ENCODE measurements at regions not wholly inside any gene's neighbourhood (a gene's known extent, or its start where the extent isn't known, plus 50 kb on each side); places are given as distances from the start of the nearest gene placed in this dataset.

DNA sequence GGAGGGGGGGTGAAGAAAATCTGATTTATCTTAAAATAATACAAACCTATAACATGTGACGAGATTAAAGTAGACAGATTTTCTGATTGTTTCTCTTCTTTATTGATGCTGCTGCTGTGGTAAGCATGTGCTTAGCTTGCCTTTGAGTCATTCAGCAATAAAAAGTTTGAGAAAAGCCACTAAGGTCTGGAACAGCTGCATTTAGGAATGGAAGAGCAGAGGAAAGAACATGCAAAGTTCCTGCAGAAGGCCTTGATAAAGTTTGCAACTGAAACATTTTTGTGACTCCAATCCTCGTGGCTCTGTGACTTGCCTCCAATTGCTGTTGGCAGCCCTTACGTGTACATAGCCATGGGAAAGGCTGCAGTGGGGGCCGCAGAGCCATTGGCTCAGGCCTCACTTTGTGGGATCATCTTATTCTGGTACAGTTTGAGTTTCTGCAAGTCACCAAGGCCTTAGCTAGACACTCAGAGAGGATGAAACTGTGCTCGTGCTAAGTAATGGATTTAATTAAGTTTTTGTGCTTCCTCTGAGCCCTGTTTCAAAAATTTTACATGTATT lies 370.2 kb downstream of the AASDHPPT start:
- POLR2A ChIA-PET, result no interaction called here
- H3K4me1 ChIP-seq (ENCODE audit: control extremely low read depth in 1 of 4, control insufficient read depth in 4 of 4, insufficient read depth in 4 of 4, low read length in 3 of 4), result no peaks in the 10 kb centered on the region
- H3K4me3 ChIP-seq (ENCODE audit: control insufficient read depth in 1 of 7, extremely low read depth in 1 of 7, insufficient read depth in 4 of 7, low read depth in 2 of 7, low read length in 6 of 7), result no peak overlapping the region
- no peaks in the 10 kb centered on the region for H3K27me3 ChIP-seq (replicated peaks in 2 of 5; ENCODE audit: control insufficient read depth in 4 of 5, insufficient read depth in 5 of 5, low read length in 4 of 5)
- CTCF ChIA-PET, result no interaction called here
- WGBS (ENCODE audit: insufficient coverage), result 72% methylated on average over 2 of the region's 5 CpGs
- no peaks in the 10 kb centered on the region for H3K36me3 ChIP-seq (ENCODE audit: control insufficient read depth in 4 of 4, insufficient read depth in 4 of 4, low read length in 3 of 4)
- no peak for DNase-seq
- H3K9me3 ChIP-seq (ENCODE audit: control extremely low read depth in 1 of 5, control insufficient read depth in 4 of 5, insufficient read depth in 2 of 5, low read depth in 1 of 5, low read length in 4 of 5), result peaks cover 0 to 3% (median 0%) of the 10 kb centered on the region in 5 experiments
- H3K27ac ChIP-seq (ENCODE audit: insufficient read depth in 1 of 2, low read depth in 1 of 2, low read length in 2 of 2, poor library complexity in 1 of 2, severe bottlenecking in 2 of 2), result no peak overlapping the region

DNA sequence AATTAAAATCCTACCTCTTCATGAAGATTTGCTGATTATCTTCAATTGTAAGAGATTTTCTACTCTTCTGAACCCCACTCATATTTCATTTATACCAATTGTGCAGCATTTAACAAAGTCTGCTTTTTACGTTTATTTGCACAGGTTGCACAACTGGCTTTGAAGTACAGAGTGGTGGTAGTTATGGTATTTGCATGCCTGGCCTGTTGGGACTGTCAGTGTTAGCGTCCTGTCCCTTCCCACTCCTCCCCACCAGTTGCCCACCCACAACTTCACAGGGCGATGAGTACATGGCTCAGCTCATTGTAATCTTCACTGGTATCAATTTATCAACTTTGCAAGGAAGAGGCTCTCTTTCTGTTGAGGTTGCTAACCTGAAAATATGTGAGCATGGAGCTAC lies 372.3 kb downstream of the AASDHPPT start:
- ChIA-PET POLR2A (no interaction called here), CTCF (no interaction called here)
- H3K27ac ChIP-seq (ENCODE audit: insufficient read depth in 1 of 2, low read depth in 1 of 2, low read length in 2 of 2, poor library complexity in 1 of 2, severe bottlenecking in 2 of 2), result no peak overlapping the region
- 100% methylated on average over 1 of the region's 3 CpGs for WGBS (ENCODE audit: insufficient coverage)
- H3K36me3 ChIP-seq (ENCODE audit: control insufficient read depth in 4 of 4, insufficient read depth in 4 of 4, low read length in 3 of 4), result no peaks in the 10 kb centered on the region
- peaks cover 0 to 3% (median 0%) of the 10 kb centered on the region in 5 experiments for H3K9me3 ChIP-seq (ENCODE audit: control extremely low read depth in 1 of 5, control insufficient read depth in 4 of 5, insufficient read depth in 2 of 5, low read depth in 1 of 5, low read length in 4 of 5)
- H3K4me1 ChIP-seq (ENCODE audit: control extremely low read depth in 1 of 4, control insufficient read depth in 4 of 4, insufficient read depth in 4 of 4, low read length in 3 of 4), result no peaks in the 10 kb centered on the region
- H3K4me3 ChIP-seq (ENCODE audit: control insufficient read depth in 1 of 7, extremely low read depth in 1 of 7, insufficient read depth in 4 of 7, low read depth in 2 of 7, low read length in 6 of 7), result no peak overlapping the region
- no peak for DNase-seq
- H3K27me3 ChIP-seq (replicated peaks in 2 of 5; ENCODE audit: control insufficient read depth in 4 of 5, insufficient read depth in 5 of 5, low read length in 4 of 5), result no peaks in the 10 kb centered on the region

DNA sequence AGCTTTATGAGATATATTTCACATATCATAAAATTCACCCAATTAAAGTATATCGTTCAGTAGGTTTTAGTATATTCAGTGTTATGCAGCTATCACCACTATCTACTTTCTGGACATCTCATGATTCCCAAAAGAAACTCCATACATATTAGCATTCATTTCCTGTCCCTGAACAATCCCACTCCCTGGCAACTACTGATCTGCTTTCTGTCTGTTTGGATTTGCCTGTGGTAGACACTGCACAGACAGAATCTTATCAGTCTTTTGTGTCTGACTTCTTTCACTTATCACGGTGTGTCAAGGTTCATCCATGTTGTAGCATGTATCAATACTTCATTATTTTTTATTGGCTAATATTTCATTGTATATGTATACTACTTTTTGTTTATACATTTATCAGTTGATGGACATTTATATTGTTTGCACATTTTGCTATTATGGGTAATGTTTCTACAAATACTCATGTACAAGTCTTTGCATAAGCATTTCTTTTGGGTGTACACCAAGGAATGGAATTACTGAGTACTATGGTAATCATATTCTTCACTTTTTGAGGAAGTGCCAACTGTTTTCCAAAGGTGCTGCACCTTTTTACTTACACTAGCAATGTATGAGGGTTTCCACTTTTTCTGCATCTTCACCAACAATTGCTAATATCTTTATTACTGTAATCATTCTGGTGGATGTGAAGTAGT lies 373.9 kb downstream of the AASDHPPT start:
- CTCF ChIA-PET, result no interaction called here
- Histone ChIP-seq H3K9me3 (ENCODE audit: control extremely low read depth in 1 of 5, control insufficient read depth in 4 of 5, insufficient read depth in 2 of 5, low read depth in 1 of 5, low read length in 4 of 5) (peaks cover 0 to 3% (median 0%) of the 10 kb centered on the region in 5 experiments), H3K27me3 (replicated peaks in 2 of 5; ENCODE audit: control insufficient read depth in 4 of 5, insufficient read depth in 5 of 5, low read length in 4 of 5) (no peaks in the 10 kb centered on the region), H3K27ac (ENCODE audit: insufficient read depth in 1 of 2, low read depth in 1 of 2, low read length in 2 of 2, poor library complexity in 1 of 2, severe bottlenecking in 2 of 2) (no peak overlapping the region), H3K4me3 (ENCODE audit: control insufficient read depth in 1 of 7, extremely low read depth in 1 of 7, insufficient read depth in 4 of 7, low read depth in 2 of 7, low read length in 6 of 7) (no peak overlapping the region), H3K36me3 (ENCODE audit: control insufficient read depth in 4 of 4, insufficient read depth in 4 of 4, low read length in 3 of 4) (no peaks in the 10 kb centered on the region), H3K4me1 (ENCODE audit: control extremely low read depth in 1 of 4, control insufficient read depth in 4 of 4, insufficient read depth in 4 of 4, low read length in 3 of 4) (no peaks in the 10 kb centered on the region)
- POLR2A ChIA-PET, result no interaction called here
- WGBS (ENCODE audit: insufficient coverage), result no CpG with 5 or more reads among the region's 2 CpGs
- DNase-seq, result no peak

DNA sequence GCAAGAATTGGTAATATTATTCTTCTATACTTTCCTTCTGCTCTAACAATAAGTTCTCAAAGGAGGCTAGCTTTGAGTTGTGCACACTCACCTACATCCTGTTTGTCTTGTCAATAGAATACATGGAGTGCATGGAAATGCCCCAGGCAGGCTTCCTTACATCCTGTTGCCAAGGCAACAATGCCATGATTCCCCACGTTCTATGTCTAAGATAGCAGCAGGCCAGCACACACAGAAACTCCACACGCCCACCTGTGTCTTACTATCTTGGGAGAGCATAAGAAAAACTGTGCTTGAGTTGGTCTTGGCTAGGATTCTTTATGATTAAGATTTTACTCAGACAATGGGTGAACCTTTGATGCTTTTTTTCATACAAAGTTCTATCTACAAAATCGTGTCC lies 379.2 kb downstream of the AASDHPPT start:
- Histone ChIP-seq H3K27ac (ENCODE audit: insufficient read depth in 1 of 2, low read depth in 1 of 2, low read length in 2 of 2, poor library complexity in 1 of 2, severe bottlenecking in 2 of 2) (no peak overlapping the region), H3K27me3 (replicated peaks in 2 of 5; ENCODE audit: control insufficient read depth in 4 of 5, insufficient read depth in 5 of 5, low read length in 4 of 5) (no peaks in the 10 kb centered on the region), H3K9me3 (ENCODE audit: control extremely low read depth in 1 of 5, control insufficient read depth in 4 of 5, insufficient read depth in 2 of 5, low read depth in 1 of 5, low read length in 4 of 5) (peaks cover 0 to 2% (median 0%) of the 10 kb centered on the region in 5 experiments), H3K4me3 (ENCODE audit: control insufficient read depth in 1 of 7, extremely low read depth in 1 of 7, insufficient read depth in 4 of 7, low read depth in 2 of 7, low read length in 6 of 7) (no peak overlapping the region), H3K36me3 (ENCODE audit: control insufficient read depth in 4 of 4, insufficient read depth in 4 of 4, low read length in 3 of 4) (no peaks in the 10 kb centered on the region), H3K4me1 (ENCODE audit: control extremely low read depth in 1 of 4, control insufficient read depth in 4 of 4, insufficient read depth in 4 of 4, low read length in 3 of 4) (no peaks in the 10 kb centered on the region)
- 57% methylated on average over 1 of the region's 3 CpGs for WGBS (ENCODE audit: insufficient coverage)
- ChIA-PET CTCF (no interaction called here), POLR2A (no interaction called here)
- DNase-seq, result no peak

DNA sequence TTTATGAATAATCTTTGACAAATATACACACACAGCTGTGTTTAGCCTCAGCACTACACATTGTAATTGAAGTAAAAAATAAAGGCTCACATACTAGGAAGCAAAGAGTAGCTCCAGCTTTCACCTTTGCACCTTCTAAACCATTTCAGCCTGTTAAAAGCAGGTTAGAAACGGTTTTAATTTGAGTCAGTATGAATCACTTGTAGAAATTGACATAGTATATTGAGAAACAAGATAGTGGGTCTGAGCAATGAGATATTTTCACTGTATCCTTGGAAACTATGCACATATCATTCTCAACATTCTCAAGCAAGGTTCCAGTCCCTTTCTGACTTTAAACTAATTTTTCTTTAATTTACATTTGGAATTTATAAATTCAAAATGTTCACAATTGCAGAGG lies 380.3 kb downstream of the AASDHPPT start:
- ChIA-PET POLR2A (no interaction called here), CTCF (no interaction called here)
- Histone ChIP-seq H3K4me3 (ENCODE audit: control insufficient read depth in 1 of 7, extremely low read depth in 1 of 7, insufficient read depth in 4 of 7, low read depth in 2 of 7, low read length in 6 of 7) (no peak overlapping the region), H3K27me3 (replicated peaks in 2 of 5; ENCODE audit: control insufficient read depth in 4 of 5, insufficient read depth in 5 of 5, low read length in 4 of 5) (no peaks in the 10 kb centered on the region), H3K36me3 (ENCODE audit: control insufficient read depth in 4 of 4, insufficient read depth in 4 of 4, low read length in 3 of 4) (no peaks in the 10 kb centered on the region), H3K4me1 (ENCODE audit: control extremely low read depth in 1 of 4, control insufficient read depth in 4 of 4, insufficient read depth in 4 of 4, low read length in 3 of 4) (no peaks in the 10 kb centered on the region), H3K9me3 (ENCODE audit: control extremely low read depth in 1 of 5, control insufficient read depth in 4 of 5, insufficient read depth in 2 of 5, low read depth in 1 of 5, low read length in 4 of 5) (peaks cover 0 to 2% (median 0%) of the 10 kb centered on the region in 5 experiments), H3K27ac (ENCODE audit: insufficient read depth in 1 of 2, low read depth in 1 of 2, low read length in 2 of 2, poor library complexity in 1 of 2, severe bottlenecking in 2 of 2) (no peak overlapping the region)
- WGBS (ENCODE audit: insufficient coverage), result no CpG with 5 or more reads among the region's 1 CpG
- no peak for DNase-seq

DNA sequence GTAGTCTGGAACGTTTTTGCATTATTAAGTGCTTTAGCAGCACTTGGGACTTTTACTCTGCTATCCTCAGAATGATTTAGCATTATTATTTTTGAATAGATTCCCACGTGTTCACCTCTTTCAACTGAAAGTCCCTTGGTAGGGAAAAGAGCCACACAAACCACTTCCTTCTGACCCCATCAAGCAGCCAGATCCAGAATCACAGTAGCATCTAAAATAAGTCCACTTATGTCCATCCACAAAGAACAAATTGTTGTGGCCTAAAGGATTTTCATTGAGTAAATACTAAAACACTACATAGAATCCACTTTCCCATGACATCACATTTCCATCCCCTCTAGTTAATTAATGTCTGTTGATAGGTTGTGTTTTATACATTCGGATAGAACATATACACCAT lies 381.7 kb downstream of the AASDHPPT start:
- Histone ChIP-seq H3K36me3 (ENCODE audit: control insufficient read depth in 4 of 4, insufficient read depth in 4 of 4, low read length in 3 of 4) (no peaks in the 10 kb centered on the region), H3K27me3 (replicated peaks in 2 of 5; ENCODE audit: control insufficient read depth in 4 of 5, insufficient read depth in 5 of 5, low read length in 4 of 5) (no peaks in the 10 kb centered on the region), H3K4me3 (ENCODE audit: control insufficient read depth in 1 of 7, extremely low read depth in 1 of 7, insufficient read depth in 4 of 7, low read depth in 2 of 7, low read length in 6 of 7) (no peak overlapping the region), H3K9me3 (ENCODE audit: control extremely low read depth in 1 of 5, control insufficient read depth in 4 of 5, insufficient read depth in 2 of 5, low read depth in 1 of 5, low read length in 4 of 5) (peaks cover 0 to 2% (median 0%) of the 10 kb centered on the region in 5 experiments), H3K27ac (ENCODE audit: insufficient read depth in 1 of 2, low read depth in 1 of 2, low read length in 2 of 2, poor library complexity in 1 of 2, severe bottlenecking in 2 of 2) (no peak overlapping the region), H3K4me1 (ENCODE audit: control extremely low read depth in 1 of 4, control insufficient read depth in 4 of 4, insufficient read depth in 4 of 4, low read length in 3 of 4) (no peaks in the 10 kb centered on the region)
- ChIA-PET CTCF (no interaction called here), POLR2A (no interaction called here)
- no peak for DNase-seq
- WGBS (ENCODE audit: insufficient coverage), result no CpG with 5 or more reads among the region's 3 CpGs

DNA sequence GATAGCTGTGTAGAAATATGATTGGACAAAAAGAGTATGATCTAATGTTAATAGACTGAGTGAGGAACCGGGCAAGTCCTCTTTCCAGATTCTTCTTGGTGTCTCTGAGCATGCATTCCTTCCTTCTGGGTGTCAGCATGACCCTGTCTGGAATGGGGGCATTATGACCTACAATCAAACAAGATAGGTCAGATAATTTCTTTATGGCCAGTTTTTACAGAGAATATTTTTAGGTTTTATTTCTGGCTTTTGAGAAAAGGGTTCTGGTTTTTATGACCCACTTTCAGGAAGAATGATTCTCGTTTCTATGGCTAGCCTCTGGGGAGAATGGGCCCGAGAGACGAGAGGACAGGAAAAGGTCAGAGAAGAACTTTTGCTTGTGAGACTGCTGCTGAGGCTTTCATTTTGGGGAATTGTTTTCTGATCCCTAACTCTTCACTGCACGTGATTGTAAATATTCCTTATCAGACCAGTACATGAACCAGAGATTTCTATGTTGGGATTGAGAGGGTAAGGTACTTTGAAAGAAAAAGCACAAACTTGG lies 383.8 kb downstream of the AASDHPPT start:
- WGBS (ENCODE audit: insufficient coverage), result 50% methylated on average over 3 of the region's 5 CpGs
- Histone ChIP-seq H3K9me3 (ENCODE audit: control extremely low read depth in 1 of 5, control insufficient read depth in 4 of 5, insufficient read depth in 2 of 5, low read depth in 1 of 5, low read length in 4 of 5) (no peaks in the 10 kb centered on the region), H3K4me1 (ENCODE audit: control extremely low read depth in 1 of 4, control insufficient read depth in 4 of 4, insufficient read depth in 4 of 4, low read length in 3 of 4) (no peaks in the 10 kb centered on the region), H3K27me3 (replicated peaks in 2 of 5; ENCODE audit: control insufficient read depth in 4 of 5, insufficient read depth in 5 of 5, low read length in 4 of 5) (no peaks in the 10 kb centered on the region), H3K36me3 (ENCODE audit: control insufficient read depth in 4 of 4, insufficient read depth in 4 of 4, low read length in 3 of 4) (no peaks in the 10 kb centered on the region), H3K27ac (ENCODE audit: insufficient read depth in 1 of 2, low read depth in 1 of 2, low read length in 2 of 2, poor library complexity in 1 of 2, severe bottlenecking in 2 of 2) (no peak overlapping the region), H3K4me3 (ENCODE audit: control insufficient read depth in 1 of 7, extremely low read depth in 1 of 7, insufficient read depth in 4 of 7, low read depth in 2 of 7, low read length in 6 of 7) (no peak overlapping the region)
- ChIA-PET CTCF (no interaction called here), POLR2A (no interaction called here)
- DNase-seq, result no peak

Measured in common myeloid progenitor, CD34-positive (primary cell).